DND-41 (cell line): ENCODE measurements at regions not wholly inside any gene's neighbourhood (a gene's known extent, or its start where the extent isn't known, plus 50 kb on each side); places are given as distances from the start of the nearest gene placed in this dataset.

ENCODE experiments used
- CTCF ChIP-seq: IDR thresholded peaks from 2 replicates; pipeline ENCODE4 v1.5.1; 2012; ENCODE audit warnings: borderline replicate concordance, low read length, moderate library complexity, mild to moderate bottlenecking; ENCODE audit not compliant: poor library complexity, severe bottlenecking; ENCODE audit errors: extremely low read depth
- EZH2 ChIP-seq: IDR thresholded peaks from 3 replicates; pipeline ENCODE4 v1.6.1; 2012; ENCODE audit warnings: borderline replicate concordance, low read depth, mild to moderate bottlenecking, moderate library complexity, low read length, inconsistent platforms; ENCODE audit not compliant: severe bottlenecking

GRCh38 chr18:34514238-34514637, 195.9 kb upstream of the DTNA start:
- TF ChIP-seq CTCF (no peak), EZH2 (no peak)
